ENCODE measurements at regions not wholly inside any gene's neighbourhood (a gene's known extent, or its start where the extent isn't known, plus 50 kb on each side); places are given as distances from the start of the nearest gene placed in this dataset.
A peak's percentile ranks its signal among the peaks of the same experiment; 100 is the strongest.
"Not testable (repeated sequence)": the region's sequence is repeated elsewhere in the genome, so short reads cannot be mapped to it uniquely, and the experiment has no call there.

DNA sequence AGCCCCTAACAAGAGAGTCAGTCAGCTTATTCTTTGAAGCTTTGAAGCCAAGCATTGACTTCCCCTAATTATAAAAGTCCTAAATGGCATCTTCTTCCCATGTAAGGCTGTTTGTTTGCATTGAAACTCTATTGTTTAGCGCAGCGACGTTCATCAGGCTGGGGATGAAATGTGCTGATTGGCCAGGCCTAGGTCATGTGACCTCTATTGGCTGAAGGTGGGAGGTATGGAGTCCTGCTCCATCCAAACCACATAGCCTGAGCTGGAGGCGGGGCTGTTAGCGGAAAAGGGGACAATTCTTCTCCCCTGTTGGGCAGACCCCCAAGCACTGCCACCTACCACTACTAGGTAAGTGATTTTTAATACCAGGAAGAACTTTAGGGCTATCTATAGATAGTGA, 145.3 kb upstream of the PRR23C start:
- CTCF ChIA-PET, result interaction anchor here (0.8 to 1.0 kb wide), 2 partner anchors 78 to 130 kb away, joined by 3 to 4 read pairs; no protein-coding TSS in a partner anchor
- DNase-seq (ENCODE audit: low spot score) (no peak), ATAC-seq (no peak)
- H3K4me1 Mint-ChIP-seq, result peaks cover 2% of the 10 kb centered on the region; the same call in 1 of the 2 replicates
- H3K36me3 Mint-ChIP-seq, result no peaks in the 10 kb centered on the region; the same call in 1 of the 2 replicates
- peaks cover 14% of the 10 kb centered on the region for H3K27me3 Mint-ChIP-seq (ENCODE audit: low read depth)
- TF ChIP-seq, protein P1, sequence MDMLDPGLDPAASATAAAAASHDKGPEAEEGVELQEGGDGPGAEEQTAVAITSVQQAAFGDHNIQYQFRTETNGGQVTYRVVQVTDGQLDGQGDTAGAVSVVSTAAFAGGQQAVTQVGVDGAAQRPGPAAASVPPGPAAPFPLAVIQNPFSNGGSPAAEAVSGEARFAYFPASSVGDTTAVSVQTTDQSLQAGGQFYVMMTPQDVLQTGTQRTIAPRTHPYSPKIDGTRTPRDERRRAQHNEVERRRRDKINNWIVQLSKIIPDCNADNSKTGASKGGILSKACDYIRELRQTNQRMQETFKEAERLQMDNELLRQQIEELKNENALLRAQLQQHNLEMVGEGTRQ (CRISPR knock-in tag; IDR thresholded peaks at IDR 0.05), result peak; percentile 54
- TF ChIP-seq PRRX2 (CRISPR knock-in tag; IDR thresholded peaks at IDR 0.05) (no peak), E2F5 (CRISPR knock-in tag; IDR thresholded peaks at IDR 0.05) (no peak)
- TF ChIP-seq, protein P2, sequence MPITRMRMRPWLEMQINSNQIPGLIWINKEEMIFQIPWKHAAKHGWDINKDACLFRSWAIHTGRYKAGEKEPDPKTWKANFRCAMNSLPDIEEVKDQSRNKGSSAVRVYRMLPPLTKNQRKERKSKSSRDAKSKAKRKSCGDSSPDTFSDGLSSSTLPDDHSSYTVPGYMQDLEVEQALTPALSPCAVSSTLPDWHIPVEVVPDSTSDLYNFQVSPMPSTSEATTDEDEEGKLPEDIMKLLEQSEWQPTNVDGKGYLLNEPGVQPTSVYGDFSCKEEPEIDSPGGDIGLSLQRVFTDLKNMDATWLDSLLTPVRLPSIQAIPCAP (CRISPR knock-in tag; IDR thresholded peaks at IDR 0.05), result no peak
- no peak overlapping the region for H3K4me3 Mint-ChIP-seq
- POLR2A ChIA-PET, result interaction anchor here (0.6 kb wide), 1 partner anchor 134 kb away, joined by 3 read pairs; no protein-coding TSS in a partner anchor
- peak overlapping the region; percentile 23; the same call in 1 of the 2 replicates for H3K27ac Mint-ChIP-seq
- peaks cover 33% of the 10 kb centered on the region for H3K9me3 Mint-ChIP-seq

- DNase-seq (ENCODE audit: low spot score); CTCF ChIA-PET; H3K4me3 Mint-ChIP-seq; H3K4me1 Mint-ChIP-seq; ATAC-seq; H3K27ac Mint-ChIP-seq; POLR2A ChIA-PET: not testable (repeated sequence)
- H3K36me3 Mint-ChIP-seq, result peaks cover 18% of the 10 kb centered on the region
- H3K27me3 Mint-ChIP-seq (ENCODE audit: low read depth), result peaks cover 32% of the 10 kb centered on the region
- H3K9me3 Mint-ChIP-seq, result peaks cover 57% of the 10 kb centered on the region
Measured at GRCh38 chr3:139194421-139194820, 149.4 kb upstream of the MRPS22 start.

- H3K4me3 Mint-ChIP-seq; H3K27ac Mint-ChIP-seq; DNase-seq (ENCODE audit: low spot score); POLR2A ChIA-PET; CTCF ChIA-PET; ATAC-seq; H3K4me1 Mint-ChIP-seq: not testable (repeated sequence)
- H3K36me3 Mint-ChIP-seq, result peaks cover 18% of the 10 kb centered on the region
- H3K27me3 Mint-ChIP-seq (ENCODE audit: low read depth), result peaks cover 32% of the 10 kb centered on the region
- H3K9me3 Mint-ChIP-seq, result peaks cover 51% of the 10 kb centered on the region
Measured at GRCh38 chr3:139196146-139196545, 147.7 kb upstream of the MRPS22 start.

DNA sequence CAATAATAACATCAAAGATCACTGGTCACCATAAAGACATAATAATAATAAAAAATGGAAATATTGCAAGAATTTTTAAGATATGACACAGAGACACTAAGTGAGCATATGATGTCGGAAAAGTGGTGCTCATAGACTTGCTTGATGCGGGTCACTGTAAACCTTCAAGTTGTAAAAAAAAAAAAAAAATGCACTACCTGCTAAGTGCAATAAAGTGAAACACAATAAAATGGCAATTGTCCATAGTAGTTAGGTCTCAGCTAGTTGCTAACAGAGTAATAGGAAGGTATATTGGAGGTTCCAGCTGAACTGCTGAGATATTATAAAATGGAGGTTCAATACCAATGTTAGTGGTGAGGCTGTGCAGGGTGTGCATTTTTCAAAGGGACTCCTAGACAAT, 146.6 kb upstream of the MRPS22 start:
- Mint-ChIP-seq H3K4me1 (peaks cover 5% of the 10 kb centered on the region), H3K9me3 (peaks cover 51% of the 10 kb centered on the region), H3K27me3 (ENCODE audit: low read depth) (peaks cover 32% of the 10 kb centered on the region), H3K36me3 (peaks cover 18% of the 10 kb centered on the region), H3K4me3 (no peak overlapping the region), H3K27ac (no peak overlapping the region)
- ATAC-seq (no peak), DNase-seq (ENCODE audit: low spot score) (no peak)
- TF ChIP-seq SOX15 (CRISPR knock-in tag; IDR thresholded peaks at IDR 0.05) (no peak), CBFB (CRISPR knock-in tag; IDR thresholded peaks at IDR 0.05; ENCODE audit: low read depth) (no peak), E2F5 (CRISPR knock-in tag; IDR thresholded peaks at IDR 0.05) (no peak), MYBL2 (CRISPR knock-in tag; IDR thresholded peaks at IDR 0.05) (no peak), ZNF425 (CRISPR knock-in tag; conservative IDR thresholded peaks at IDR 0.05) (no peak), SMAD4 (CRISPR knock-in tag; IDR thresholded peaks at IDR 0.05) (no peak), NFATC4 (CRISPR knock-in tag; IDR thresholded peaks at IDR 0.05) (no peak), IRF2 (CRISPR knock-in tag; IDR thresholded peaks at IDR 0.05; ENCODE audit: borderline replicate concordance, low read depth) (no peak), NR1H2 (CRISPR knock-in tag; IDR thresholded peaks at IDR 0.05) (no peak)
- TF ChIP-seq, protein P3, sequence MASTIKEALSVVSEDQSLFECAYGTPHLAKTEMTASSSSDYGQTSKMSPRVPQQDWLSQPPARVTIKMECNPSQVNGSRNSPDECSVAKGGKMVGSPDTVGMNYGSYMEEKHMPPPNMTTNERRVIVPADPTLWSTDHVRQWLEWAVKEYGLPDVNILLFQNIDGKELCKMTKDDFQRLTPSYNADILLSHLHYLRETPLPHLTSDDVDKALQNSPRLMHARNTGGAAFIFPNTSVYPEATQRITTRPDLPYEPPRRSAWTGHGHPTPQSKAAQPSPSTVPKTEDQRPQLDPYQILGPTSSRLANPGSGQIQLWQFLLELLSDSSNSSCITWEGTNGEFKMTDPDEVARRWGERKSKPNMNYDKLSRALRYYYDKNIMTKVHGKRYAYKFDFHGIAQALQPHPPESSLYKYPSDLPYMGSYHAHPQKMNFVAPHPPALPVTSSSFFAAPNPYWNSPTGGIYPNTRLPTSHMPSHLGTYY (CRISPR knock-in tag; IDR thresholded peaks at IDR 0.05), result no peak
- TF ChIP-seq, protein P4, sequence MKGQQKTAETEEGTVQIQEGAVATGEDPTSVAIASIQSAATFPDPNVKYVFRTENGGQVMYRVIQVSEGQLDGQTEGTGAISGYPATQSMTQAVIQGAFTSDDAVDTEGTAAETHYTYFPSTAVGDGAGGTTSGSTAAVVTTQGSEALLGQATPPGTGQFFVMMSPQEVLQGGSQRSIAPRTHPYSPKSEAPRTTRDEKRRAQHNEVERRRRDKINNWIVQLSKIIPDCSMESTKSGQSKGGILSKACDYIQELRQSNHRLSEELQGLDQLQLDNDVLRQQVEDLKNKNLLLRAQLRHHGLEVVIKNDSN (CRISPR knock-in tag; IDR thresholded peaks at IDR 0.05), result no peak
- ChIA-PET POLR2A (interaction anchor here (0.7 kb wide), 1 partner anchor 9 kb away, joined by 3 read pairs; no protein-coding TSS in a partner anchor), CTCF (no interaction called here)

All from WTC11 (cell line).